ENCODE measurements at regions not wholly inside any gene's neighbourhood (a gene's known extent, or its start where the extent isn't known, plus 50 kb on each side); places are given as distances from the start of the nearest gene placed in this dataset.

DNA sequence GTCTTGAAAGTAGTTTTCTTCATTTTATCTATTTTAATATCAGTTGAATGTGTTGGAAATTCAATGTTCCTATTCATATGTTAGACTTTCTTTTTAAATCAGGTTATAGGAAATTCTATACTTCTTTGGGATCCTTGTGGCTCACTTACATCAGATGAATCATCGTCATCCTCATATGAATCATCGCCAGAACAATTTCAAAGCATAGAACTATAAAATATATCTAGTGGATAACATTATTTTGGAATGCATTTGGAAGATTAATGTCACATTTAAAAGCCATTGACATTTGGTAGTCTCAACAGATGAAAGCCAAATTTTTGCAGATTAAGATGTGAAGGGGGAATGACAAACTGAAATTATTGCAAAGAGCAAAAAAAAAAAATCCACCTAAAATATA lies 94.1 kb downstream of the FAM161A start:
- intact Hi-C loops (cut with DNase I) = no loop called here
- DNase-seq (no peak), ATAC-seq (no peak)
- TF ChIP-seq, protein P1, sequence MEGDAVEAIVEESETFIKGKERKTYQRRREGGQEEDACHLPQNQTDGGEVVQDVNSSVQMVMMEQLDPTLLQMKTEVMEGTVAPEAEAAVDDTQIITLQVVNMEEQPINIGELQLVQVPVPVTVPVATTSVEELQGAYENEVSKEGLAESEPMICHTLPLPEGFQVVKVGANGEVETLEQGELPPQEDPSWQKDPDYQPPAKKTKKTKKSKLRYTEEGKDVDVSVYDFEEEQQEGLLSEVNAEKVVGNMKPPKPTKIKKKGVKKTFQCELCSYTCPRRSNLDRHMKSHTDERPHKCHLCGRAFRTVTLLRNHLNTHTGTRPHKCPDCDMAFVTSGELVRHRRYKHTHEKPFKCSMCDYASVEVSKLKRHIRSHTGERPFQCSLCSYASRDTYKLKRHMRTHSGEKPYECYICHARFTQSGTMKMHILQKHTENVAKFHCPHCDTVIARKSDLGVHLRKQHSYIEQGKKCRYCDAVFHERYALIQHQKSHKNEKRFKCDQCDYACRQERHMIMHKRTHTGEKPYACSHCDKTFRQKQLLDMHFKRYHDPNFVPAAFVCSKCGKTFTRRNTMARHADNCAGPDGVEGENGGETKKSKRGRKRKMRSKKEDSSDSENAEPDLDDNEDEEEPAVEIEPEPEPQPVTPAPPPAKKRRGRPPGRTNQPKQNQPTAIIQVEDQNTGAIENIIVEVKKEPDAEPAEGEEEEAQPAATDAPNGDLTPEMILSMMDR (IDR thresholded peaks at IDR 0.05) = no peak
- no peak for TF ChIP-seq POLR2A (IDR thresholded peaks at IDR 0.05)
- 77 to 93% methylated on average over 2 of the region's 2 CpGs for WGBS, 2 donors
- peaks cover 3% of the 10 kb centered on the region for H3K4me1 ChIP-seq
- no peak overlapping the region for H3K4me3 ChIP-seq
- H3K36me3 ChIP-seq (replicated peaks in 1 of 2; ENCODE audit: insufficient read depth in 1 of 2, low read depth in 2 of 2) = no peaks in the 10 kb centered on the region
- H3K9me3 ChIP-seq = no peaks in the 10 kb centered on the region
- no peaks in the 10 kb centered on the region for H3K27me3 ChIP-seq
- H3K27ac ChIP-seq = no peak overlapping the region

DNA sequence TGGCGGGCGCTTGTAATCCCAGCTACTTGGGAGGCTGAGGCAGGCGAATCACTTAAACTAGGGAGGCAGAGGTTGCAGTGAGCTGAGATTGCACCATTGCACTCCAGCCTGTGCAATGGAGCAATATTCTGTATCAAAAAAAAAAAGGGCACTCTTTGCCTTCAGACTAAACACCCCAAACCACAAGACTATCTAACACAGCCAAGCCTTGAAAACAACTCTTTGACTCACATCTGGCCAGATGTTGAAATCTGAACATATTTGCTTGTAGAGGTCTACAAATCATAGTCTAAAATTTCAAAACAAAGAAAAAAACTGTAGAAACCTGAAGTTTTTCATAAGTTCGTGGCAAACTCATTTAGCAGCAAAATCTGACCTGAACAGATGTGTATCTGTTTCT lies 94.9 kb downstream of the FAM161A start:
- Histone ChIP-seq H3K4me1 (no peaks in the 10 kb centered on the region), H3K27me3 (no peaks in the 10 kb centered on the region), H3K4me3 (no peak overlapping the region), H3K27ac (no peak overlapping the region), H3K9me3 (no peaks in the 10 kb centered on the region), H3K36me3 (replicated peaks in 1 of 2; ENCODE audit: insufficient read depth in 1 of 2, low read depth in 2 of 2) (no peaks in the 10 kb centered on the region)
- TF ChIP-seq, protein P1 (IDR thresholded peaks at IDR 0.05) = no peak
- no peak for TF ChIP-seq POLR2A (IDR thresholded peaks at IDR 0.05)
- 81 to 84% methylated on average over 4 of the region's 4 CpGs for WGBS, 2 donors
- intact Hi-C loops (cut with DNase I) = no loop called here
- DNase-seq (no peak), ATAC-seq (no peak)

DNA sequence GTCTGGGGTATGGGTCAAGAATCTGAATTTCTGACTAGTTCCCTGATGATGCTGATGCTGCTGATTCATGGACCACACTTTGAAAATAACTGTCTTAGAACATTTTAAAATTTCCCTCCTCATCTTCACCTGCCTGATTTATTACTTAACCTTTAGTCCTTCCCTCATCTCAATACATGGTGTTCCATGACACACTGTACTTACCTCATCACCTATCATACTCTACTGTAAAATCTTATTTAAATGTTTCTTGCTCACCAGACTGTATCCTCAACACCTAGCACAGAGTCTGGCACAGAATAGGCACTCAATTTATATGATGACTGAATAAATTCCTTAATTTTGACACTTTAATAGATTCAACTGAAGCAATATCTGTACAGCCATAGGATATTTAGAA lies 95.7 kb downstream of the FAM161A start:
- H3K9me3 ChIP-seq = no peaks in the 10 kb centered on the region
- H3K4me1 ChIP-seq = no peaks in the 10 kb centered on the region
- no peak for ATAC-seq
- H3K36me3 ChIP-seq (replicated peaks in 1 of 2; ENCODE audit: insufficient read depth in 1 of 2, low read depth in 2 of 2) = no peaks in the 10 kb centered on the region
- intact Hi-C loops (cut with DNase I) = no loop called here
- H3K4me3 ChIP-seq = no peak overlapping the region
- DNase-seq = no peak
- no peak overlapping the region for H3K27ac ChIP-seq
- TF ChIP-seq POLR2A (IDR thresholded peaks at IDR 0.05) = no peak
- TF ChIP-seq, protein P1 (IDR thresholded peaks at IDR 0.05) = no peak
- no peaks in the 10 kb centered on the region for H3K27me3 ChIP-seq

DNA sequence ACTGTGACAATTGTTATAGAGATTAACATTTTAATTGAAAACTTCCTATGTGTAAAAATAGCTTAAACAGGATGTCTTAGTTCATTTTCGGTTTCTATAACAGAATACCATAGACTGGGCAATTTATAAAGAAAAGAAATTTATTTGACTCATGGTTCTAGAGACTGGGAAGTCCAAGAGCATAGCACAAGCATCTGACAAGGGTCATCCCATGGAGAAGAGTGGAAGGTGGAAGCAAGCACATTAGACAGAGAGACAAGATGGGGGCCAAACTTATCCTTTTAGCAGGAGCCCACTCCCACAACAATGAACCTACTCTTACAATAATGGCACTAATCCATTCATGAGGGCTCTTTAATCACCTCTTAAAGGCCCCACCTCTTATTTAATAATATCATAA lies 100.3 kb downstream of the FAM161A start:
- Histone ChIP-seq H3K4me3 (no peak overlapping the region), H3K36me3 (replicated peaks in 1 of 2; ENCODE audit: insufficient read depth in 1 of 2, low read depth in 2 of 2) (no peaks in the 10 kb centered on the region), H3K27ac (no peak overlapping the region), H3K4me1 (no peaks in the 10 kb centered on the region), H3K27me3 (no peaks in the 10 kb centered on the region), H3K9me3 (no peaks in the 10 kb centered on the region)
- intact Hi-C loops (cut with DNase I) = no loop called here
- DNase-seq = no peak
- no peak for ATAC-seq
- no peak for TF ChIP-seq POLR2A (IDR thresholded peaks at IDR 0.05)
- TF ChIP-seq, protein P1 (IDR thresholded peaks at IDR 0.05) = no peak
- WGBS, 2 donors = 74 to 89% methylated on average over 1 of the region's 1 CpG

DNA sequence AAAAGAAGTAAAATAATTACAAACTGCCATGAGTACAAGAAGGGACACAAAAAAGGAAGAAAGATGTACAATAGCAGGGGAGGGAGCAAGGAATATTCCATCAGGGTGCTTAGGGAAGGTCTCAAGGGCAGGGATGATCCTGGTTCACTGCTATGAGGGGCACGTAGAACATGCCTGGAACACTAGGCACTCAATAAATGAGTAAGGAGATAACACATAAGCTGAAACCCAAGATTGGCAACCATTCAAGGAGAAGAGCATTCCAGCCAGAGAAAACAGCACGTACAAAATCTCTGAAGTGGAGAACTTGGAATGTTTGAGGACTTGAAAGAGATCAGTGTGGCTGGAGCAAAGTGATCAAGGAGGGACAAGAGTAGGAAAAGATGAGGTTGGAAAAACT lies 103.2 kb downstream of the FAM161A start:
- H3K27me3 ChIP-seq = no peaks in the 10 kb centered on the region
- no peaks in the 10 kb centered on the region for H3K36me3 ChIP-seq (replicated peaks in 1 of 2; ENCODE audit: insufficient read depth in 1 of 2, low read depth in 2 of 2)
- WGBS, 2 donors = 35 to 39% methylated on average over 2 of the region's 2 CpGs
- ATAC-seq = no peak
- intact Hi-C loops (cut with DNase I) = no loop called here
- H3K27ac ChIP-seq = no peak overlapping the region
- H3K4me3 ChIP-seq = no peak overlapping the region
- no peak for TF ChIP-seq POLR2A (IDR thresholded peaks at IDR 0.05)
- TF ChIP-seq, protein P1 (IDR thresholded peaks at IDR 0.05) = no peak
- no peaks in the 10 kb centered on the region for H3K9me3 ChIP-seq
- no peak for DNase-seq
- no peaks in the 10 kb centered on the region for H3K4me1 ChIP-seq
